ENCODE measurements at regions not wholly inside any gene's neighbourhood (a gene's known extent, or its start where the extent isn't known, plus 50 kb on each side); places are given as distances from the start of the nearest gene placed in this dataset.

Small RNA genes lying in the stretch of these regions (small RNA-seq; reads per million reads assigned to genes)
- gene MIR145 = 0 reads per million in 7 experiments
